ENCODE measurements at regions not wholly inside any gene's neighbourhood (a gene's known extent, or its start where the extent isn't known, plus 50 kb on each side); places are given as distances from the start of the nearest gene placed in this dataset.
"Not testable (repeated sequence)": the region's sequence is repeated elsewhere in the genome, so short reads cannot be mapped to it uniquely, and the experiment has no call there.

- Histone ChIP-seq H3K27ac (no peak overlapping the region), H3K9me3 (no peaks in the 10 kb centered on the region), H3K27me3 (no peaks in the 10 kb centered on the region), H3K4me1 (ENCODE audit: control insufficient read depth in 1 of 2, insufficient read depth in 1 of 2, low read depth in 1 of 2, low read length in 1 of 2) (no peaks in the 10 kb centered on the region), H3K4me3 (ENCODE audit: low read depth in 1 of 2, low read length in 1 of 2) (no peak overlapping the region), H3K36me3 (no peaks in the 10 kb centered on the region)
- no peak for TF ChIP-seq CTCF (IDR thresholded peaks at IDR 0.05)
Observed at GRCh38 chr11:122405547-122406341, 249.8 kb upstream of the UBASH3B start.

- no peak for TF ChIP-seq CTCF (IDR thresholded peaks at IDR 0.05)
- H3K27me3 ChIP-seq = no peaks in the 10 kb centered on the region
- no peaks in the 10 kb centered on the region for H3K36me3 ChIP-seq
- H3K4me1 ChIP-seq (ENCODE audit: control insufficient read depth in 1 of 2, insufficient read depth in 1 of 2, low read depth in 1 of 2, low read length in 1 of 2) = no peaks in the 10 kb centered on the region
- no peaks in the 10 kb centered on the region for H3K9me3 ChIP-seq
- no peak overlapping the region for H3K27ac ChIP-seq
- H3K4me3 ChIP-seq (ENCODE audit: low read depth in 1 of 2, low read length in 1 of 2) = no peak overlapping the region
Observed at GRCh38 chr11:122404571-122404970, 251.0 kb upstream of the UBASH3B start.

- not testable (repeated sequence) for H3K4me3 ChIP-seq (ENCODE audit: low read depth in 1 of 2, low read length in 1 of 2); H3K4me1 ChIP-seq (ENCODE audit: control insufficient read depth in 1 of 2, insufficient read depth in 1 of 2, low read depth in 1 of 2, low read length in 1 of 2); H3K36me3 ChIP-seq; H3K27me3 ChIP-seq; H3K9me3 ChIP-seq; H3K27ac ChIP-seq
Observed at GRCh38 chr11:122401581-122401980, 253.9 kb upstream of the UBASH3B start.

GRCh38 chr11:122399375-122399774 is 256.1 kb upstream of the UBASH3B start:
- no peaks in the 10 kb centered on the region for H3K4me1 ChIP-seq (ENCODE audit: control insufficient read depth in 1 of 2, insufficient read depth in 1 of 2, low read depth in 1 of 2, low read length in 1 of 2)
- no peak for TF ChIP-seq CTCF (IDR thresholded peaks at IDR 0.05)

GRCh38 chr11:122398851-122399250 is 256.7 kb upstream of the UBASH3B start:
- H3K9me3 ChIP-seq = no peaks in the 10 kb centered on the region
- no peak overlapping the region for H3K27ac ChIP-seq
- TF ChIP-seq CTCF (IDR thresholded peaks at IDR 0.05) = no peak
- no peaks in the 10 kb centered on the region for H3K27me3 ChIP-seq
- no peaks in the 10 kb centered on the region for H3K36me3 ChIP-seq
- no peaks in the 10 kb centered on the region for H3K4me1 ChIP-seq (ENCODE audit: control insufficient read depth in 1 of 2, insufficient read depth in 1 of 2, low read depth in 1 of 2, low read length in 1 of 2)
- no peak overlapping the region for H3K4me3 ChIP-seq (ENCODE audit: low read depth in 1 of 2, low read length in 1 of 2)

More at GRCh38 chr11:122399375-122399774, 256.1 kb upstream of the UBASH3B start:
- H3K27ac ChIP-seq = no peak overlapping the region
- no peaks in the 10 kb centered on the region for H3K36me3 ChIP-seq
- H3K4me3 ChIP-seq (ENCODE audit: low read depth in 1 of 2, low read length in 1 of 2) = no peak overlapping the region
- no peaks in the 10 kb centered on the region for H3K9me3 ChIP-seq
- no peaks in the 10 kb centered on the region for H3K27me3 ChIP-seq

GRCh38 chr11:122398167-122398566 is 257.4 kb upstream of the UBASH3B start:
- no peak for TF ChIP-seq CTCF (IDR thresholded peaks at IDR 0.05)
- peaks cover 0 to 5% of the 10 kb centered on the region in 2 experiments for H3K4me1 ChIP-seq (ENCODE audit: control insufficient read depth in 1 of 2, insufficient read depth in 1 of 2, low read depth in 1 of 2, low read length in 1 of 2)
- no peak overlapping the region for H3K4me3 ChIP-seq (ENCODE audit: low read depth in 1 of 2, low read length in 1 of 2)
- no peaks in the 10 kb centered on the region for H3K36me3 ChIP-seq
- no peaks in the 10 kb centered on the region for H3K27me3 ChIP-seq
- H3K27ac ChIP-seq = no peak overlapping the region
- H3K9me3 ChIP-seq = no peaks in the 10 kb centered on the region

Data from neutrophil (primary cell).